ENCODE measurements at regions not wholly inside any gene's neighbourhood (a gene's known extent, or its start where the extent isn't known, plus 50 kb on each side); places are given as distances from the start of the nearest gene placed in this dataset.

- TF ChIP-seq CTCF (conservative IDR thresholded peaks at IDR 0.05) (no peak), EZH2 (IDR thresholded peaks at IDR 0.05; ENCODE audit: low read depth) (no peak)
These were observed 63.3 kb upstream of the HTR4 start for GRCh38 chr5:148717668-148718067.
